ENCODE measurements at regions not wholly inside any gene's neighbourhood (a gene's known extent, or its start where the extent isn't known, plus 50 kb on each side); places are given as distances from the start of the nearest gene placed in this dataset.
"Not testable (repeated sequence)": the region's sequence is repeated elsewhere in the genome, so short reads cannot be mapped to it uniquely, and the experiment has no call there.

DNA sequence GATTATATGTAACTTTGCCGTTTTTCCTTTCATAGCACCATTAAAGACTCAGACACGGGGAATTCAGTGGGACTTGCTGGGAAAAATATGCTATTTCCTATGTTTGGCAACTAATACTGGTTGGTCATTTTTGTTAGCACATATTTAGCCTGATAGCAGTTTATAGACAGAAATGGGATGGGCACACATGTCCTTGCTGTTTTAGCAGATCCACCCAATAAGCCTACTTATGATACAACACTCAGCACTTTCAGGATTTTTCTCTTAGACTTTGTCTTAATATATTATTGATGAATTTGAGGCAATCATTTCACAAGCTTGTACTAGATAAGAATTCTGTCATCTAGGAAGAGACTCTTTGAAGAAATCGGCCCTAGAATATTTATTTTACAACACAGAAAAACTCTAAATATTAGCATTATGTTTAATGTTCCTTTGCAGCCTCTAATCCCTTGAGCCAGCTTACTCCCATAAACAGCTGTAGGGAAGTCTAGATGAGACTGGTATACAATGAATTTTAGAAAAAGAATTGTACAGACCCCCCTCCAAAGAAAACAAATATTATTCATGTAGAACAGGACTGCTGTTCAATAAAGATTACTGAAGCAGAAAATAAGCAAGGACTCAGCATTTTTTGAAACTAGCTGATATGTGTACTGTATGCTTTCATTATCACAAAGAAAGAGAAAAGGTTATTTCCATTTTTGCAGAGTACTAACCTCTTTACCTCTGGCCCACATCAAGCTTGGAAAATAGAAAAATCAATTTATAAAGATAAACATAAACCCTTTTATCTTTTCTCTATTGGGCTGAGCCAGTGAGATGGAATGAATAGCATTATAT is 656.8 kb upstream of the SGO1 start:
- DNase-seq (ENCODE audit: low read depth in 2 of 3, low spot score in 2 of 3) = no peak

DNA sequence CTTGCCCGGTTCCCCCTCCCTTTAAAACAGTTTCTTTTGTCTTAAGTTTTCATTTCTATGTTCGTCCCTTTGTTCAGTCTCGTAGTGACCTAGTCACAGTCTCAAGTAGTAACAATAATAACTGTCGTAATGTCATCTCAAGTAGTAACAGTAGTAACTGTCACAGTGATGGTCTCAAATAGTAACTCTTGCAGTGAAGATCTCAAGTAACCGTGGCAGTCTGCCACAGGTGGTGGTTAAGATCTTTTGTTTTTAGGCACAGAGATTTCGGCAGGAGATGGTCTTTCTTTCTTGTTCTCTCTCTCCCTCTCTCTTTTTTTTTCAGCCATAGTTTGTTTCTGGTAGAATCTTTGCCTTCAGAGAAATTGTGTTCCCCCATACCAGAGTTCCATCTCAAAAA is 656.0 kb upstream of the SGO1 start:
- DNase-seq (ENCODE audit: low read depth in 2 of 3, low spot score in 2 of 3) = no peak

DNA sequence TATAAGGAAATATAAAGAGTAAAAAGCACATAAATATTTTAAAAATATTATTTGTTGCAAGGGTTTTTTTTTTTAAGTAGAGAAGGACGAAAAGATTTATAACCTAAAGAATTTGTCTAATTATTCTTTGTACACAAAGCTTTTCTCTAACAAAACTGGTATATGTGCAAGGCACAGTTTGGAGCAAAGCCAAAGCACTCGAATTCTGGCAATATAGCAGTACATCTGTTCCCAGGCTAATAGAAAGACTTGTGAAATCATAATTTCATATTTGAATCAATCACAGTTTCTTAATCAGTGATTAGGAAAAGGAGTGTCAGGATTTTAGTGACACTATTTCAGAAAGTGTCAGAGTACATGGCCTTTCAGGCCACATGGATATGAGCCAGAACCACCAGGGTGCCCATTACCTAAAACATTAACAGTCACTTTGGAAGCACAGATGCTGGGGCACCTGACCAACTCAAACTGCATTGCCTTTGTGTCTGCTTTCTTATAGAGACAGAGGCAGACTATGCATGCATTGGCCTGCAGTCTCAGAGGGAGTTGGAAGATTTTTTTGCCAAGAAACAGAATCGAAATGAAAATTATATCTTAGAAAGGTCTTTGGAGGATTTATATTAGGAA is 651.8 kb upstream of the SGO1 start:
- DNase-seq (ENCODE audit: low read depth in 2 of 3, low spot score in 2 of 3) = no peak

DNA sequence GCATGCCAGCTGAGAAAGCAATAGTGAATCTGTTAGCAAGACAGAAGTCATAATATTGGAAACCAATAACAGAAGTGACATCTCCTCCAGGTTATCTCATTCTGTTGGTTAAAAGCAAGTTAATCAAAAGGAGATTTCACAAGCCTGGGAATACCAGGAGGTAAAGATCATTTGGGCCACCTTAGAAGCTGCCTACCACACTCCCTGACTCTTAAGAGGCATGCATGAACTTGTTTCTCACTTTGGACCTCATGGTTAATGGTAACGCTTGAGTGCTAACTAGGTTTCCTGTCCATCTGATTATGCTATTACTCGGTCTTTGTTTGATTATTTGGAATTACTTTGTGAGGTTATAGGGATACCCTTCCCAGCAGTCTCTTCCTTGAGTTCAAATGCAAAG is 650.8 kb upstream of the SGO1 start:
- no peak for DNase-seq (ENCODE audit: low read depth in 2 of 3, low spot score in 2 of 3)

DNA sequence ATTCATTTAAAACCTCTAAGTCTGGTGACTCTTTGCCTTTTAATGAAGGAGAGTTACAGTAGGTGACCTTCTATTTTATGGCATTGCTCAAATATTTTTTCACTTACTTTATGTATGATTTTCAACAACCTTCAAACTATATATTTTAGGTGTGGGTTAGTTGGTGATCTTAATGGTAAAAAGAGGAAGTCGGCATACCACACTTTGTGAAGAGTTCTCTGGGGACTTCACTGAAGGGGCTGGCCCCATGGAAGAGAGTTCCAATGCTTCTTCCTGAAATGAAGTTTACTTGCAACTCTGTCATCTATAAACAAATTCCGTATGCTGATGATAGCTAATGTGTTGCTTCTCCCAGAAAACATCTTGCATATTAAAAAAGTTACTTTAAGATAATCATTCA is 647.0 kb upstream of the SGO1 start:
- DNase-seq (ENCODE audit: low read depth in 2 of 3, low spot score in 2 of 3) = no peak

DNA sequence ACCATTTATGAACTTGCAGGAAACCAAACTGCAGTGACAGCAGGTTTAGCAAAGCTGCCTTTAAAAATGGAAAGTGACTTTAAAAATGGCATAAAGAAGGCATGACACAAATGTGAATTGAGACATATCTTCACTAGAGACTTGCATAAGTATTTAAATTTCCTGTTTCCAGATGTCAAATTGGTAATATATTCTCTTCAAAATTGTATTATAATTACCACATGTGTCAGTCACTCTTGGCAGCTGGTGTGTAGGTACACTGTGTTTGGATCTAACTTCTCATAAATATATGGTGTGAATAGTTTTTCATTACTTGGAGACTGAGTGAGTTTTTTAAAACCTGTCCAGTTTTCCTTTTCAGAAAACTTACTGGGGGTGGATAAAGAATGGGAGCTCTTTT is 636.2 kb upstream of the SGO1 start:
- no peak for DNase-seq (ENCODE audit: low read depth in 2 of 3, low spot score in 2 of 3)

DNA sequence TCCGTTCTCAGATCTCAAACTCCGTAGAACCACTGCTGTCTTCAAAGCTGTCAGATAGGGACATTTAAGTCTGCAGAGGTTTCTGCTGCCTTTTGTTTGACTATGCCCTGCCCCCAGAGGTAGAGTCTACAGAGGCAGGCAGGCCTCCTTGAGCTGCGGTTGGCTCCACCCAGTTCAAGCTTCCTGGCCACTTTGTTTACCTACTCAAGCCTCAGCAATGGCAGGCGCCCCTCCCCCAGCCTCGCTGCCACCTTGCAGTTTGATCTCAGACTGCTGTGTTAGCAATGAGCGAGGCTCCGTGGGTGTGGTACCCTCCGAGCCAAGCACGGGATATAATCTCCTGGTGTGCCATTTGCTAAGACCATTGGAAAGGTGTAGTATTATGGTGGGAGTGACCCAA is 634.9 kb upstream of the SGO1 start:
- not testable (repeated sequence) for DNase-seq (ENCODE audit: low read depth in 2 of 3, low spot score in 2 of 3)

DNA sequence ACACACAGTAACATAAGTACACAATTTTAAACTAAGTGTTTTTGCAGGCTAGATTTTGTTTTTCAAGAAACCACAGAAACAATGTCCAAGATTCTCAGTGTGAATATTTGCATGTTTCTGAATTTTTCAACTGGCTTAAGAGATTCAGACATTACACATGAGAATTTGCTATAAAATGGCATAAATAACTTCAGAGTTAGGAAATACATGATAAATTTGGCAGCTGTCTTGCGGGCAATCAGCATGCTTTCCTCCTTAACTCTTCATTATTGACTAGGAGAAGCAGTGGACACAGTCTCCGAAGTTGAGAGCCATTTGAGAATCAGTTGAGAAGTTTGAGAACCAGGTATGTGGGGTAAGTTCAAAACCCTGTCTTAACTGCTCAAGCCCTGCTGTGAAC is 625.6 kb upstream of the SGO1 start:
- no peak for DNase-seq (ENCODE audit: low read depth in 2 of 3, low spot score in 2 of 3)

DNA sequence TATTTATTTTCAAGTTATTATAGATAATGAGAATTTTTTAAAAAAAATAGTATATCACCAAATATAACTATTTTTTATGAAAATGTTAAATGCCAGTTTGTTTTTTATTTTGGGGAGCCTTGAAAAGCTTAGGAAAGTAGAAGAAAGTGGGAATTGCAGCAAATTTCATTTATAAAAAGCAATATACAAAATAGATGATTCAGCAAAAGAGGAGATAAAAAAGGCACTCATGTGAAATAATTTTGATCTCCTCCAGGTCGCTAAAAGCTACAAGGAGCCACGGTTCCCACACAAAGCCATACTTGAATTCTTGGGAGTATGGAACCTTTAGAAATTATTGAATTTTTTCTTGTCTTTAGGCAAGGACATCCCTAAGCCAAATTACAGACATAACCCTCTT is 625.0 kb upstream of the SGO1 start:
- DNase-seq (ENCODE audit: low read depth in 2 of 3, low spot score in 2 of 3) = no peak

DNA sequence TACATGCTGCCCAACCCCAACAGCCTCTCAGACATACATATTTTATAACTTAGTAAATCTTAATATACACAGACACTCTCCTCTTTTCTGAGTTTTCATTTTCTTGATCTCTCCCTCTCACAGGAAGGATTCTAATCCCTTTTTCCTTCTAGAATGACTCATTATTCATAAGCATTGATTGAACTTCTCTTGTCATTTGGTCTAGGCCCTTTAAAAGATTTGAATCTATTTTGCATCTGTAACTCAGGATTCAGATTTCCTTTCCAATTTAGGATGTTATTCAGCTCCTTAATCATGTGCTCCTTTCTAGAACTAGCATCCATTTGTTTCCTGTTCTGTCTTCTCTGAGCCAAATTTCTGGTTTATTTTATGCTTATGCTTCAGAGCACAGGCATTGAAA is 624.5 kb upstream of the SGO1 start:
- no peak for DNase-seq (ENCODE audit: low read depth in 2 of 3, low spot score in 2 of 3)

DNA sequence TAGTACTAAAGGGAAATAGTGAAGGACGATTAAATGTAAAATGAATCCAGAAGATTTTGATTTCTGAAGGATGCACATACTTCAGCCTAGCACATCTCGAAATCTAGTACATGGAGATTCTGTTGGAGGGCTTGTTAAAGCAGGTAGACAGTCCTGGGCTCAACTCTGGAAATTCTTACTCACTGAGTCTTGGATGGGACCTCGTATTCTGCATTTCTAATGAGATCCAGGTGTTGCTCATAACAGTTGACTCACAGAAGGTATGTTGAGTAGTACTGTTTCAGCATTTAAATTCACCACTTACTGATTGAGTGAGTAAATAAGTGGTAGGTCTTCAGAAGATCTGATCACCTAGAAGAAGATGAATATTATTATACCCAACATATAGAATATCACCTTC is 623.4 kb upstream of the SGO1 start:
- no peak for DNase-seq (ENCODE audit: low read depth in 2 of 3, low spot score in 2 of 3)

DNA sequence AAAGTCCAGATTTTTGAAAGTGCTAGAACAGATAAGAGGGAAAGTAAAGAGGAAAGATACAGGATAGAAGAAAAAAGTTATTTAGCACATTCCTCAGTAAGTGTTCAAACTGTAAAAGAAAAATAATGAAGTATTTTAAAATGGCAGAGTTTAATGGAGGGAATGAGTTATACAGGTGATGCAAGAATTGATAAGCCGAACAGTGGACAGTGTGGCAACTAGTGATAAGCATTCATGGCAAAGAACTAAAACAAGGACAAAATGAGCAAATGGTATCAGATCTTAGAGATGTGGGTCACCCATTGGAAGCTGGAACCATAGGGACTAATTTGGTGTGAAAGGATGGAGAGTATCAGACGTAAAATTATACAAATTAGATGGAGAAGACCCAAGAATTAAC is 622.9 kb upstream of the SGO1 start:
- no peak for DNase-seq (ENCODE audit: low read depth in 2 of 3, low spot score in 2 of 3)

DNA sequence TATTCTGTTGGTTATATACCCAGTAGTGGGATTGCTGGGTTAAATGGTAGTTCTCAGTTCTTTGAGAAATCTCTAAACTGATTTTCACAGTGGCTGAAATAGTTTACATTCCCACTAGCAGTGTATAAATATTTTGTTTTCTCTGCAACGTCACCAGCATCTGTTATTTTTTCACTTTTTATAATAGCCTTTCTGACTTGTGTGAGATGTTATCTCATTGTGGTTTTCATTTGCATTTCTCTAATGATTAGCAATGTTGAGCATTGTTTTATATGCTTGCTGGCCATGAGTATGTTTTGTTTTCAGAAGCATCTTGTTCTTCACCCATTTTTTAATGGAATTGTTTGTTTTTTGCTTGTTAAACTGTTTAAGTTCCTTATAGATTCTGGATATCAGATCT is 612.7 kb upstream of the SGO1 start:
- DNase-seq (ENCODE audit: low read depth in 2 of 3, low spot score in 2 of 3) = no peak

DNA sequence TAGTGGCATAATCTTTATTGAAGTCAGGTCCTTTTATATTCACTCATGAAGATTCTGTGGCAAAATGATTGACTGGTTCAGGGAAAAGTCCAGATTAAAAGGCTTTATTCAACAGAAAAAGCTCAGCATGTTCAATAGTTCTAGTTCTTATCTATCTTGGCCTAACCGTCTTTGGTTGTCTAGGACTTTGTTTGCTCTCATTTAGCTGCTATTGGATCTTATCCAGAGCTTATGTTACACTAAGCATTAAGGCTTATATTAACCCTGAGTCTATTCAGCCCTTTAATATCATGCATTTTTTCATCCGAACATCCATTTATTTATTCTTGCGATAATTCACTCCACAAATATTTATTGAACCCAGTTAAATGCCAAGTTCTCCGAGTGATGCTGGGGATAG is 601.0 kb upstream of the SGO1 start:
- DNase-seq (ENCODE audit: low read depth in 2 of 3, low spot score in 2 of 3) = no peak

DNA sequence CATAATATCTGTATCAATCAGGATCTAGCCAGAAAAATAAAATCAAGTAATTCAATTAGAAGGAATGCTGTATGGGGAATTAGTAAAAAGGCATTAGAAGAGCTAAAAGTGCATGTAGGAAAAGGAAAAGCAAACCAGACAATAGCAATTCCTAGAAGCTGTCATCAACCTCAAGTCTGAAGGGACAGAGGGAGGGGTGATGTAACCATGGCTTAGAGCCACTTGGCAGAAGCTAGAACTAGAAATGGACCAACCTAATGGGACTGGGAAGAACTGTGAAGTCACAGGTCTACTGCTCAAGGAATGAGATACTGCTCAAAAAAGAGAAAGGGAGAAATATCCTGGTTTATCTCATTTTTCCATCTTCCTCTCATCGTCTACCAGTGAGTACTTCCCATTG is 590.7 kb upstream of the SGO1 start:
- no peak for DNase-seq (ENCODE audit: low read depth in 2 of 3, low spot score in 2 of 3)

DNA sequence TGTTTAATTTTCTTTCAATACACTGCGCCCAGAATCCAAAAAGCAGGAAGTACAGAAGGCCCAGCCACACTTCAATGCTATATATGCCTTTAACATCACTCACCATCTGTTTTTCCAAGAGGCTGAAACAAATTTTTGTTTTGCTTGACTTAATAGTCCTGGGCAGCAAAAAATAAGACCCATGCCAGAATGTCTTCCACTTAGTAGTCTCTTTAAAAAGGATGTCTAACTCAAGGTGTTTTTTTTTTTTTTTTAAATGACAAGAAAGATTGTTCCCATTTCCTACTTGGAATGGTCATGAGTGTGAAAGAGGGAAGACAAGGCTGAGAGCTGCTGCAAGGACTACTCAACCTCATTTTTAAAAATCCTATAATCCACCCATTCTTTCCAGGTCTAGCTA is 590.3 kb upstream of the SGO1 start:
- DNase-seq (ENCODE audit: low read depth in 2 of 3, low spot score in 2 of 3) = no peak

DNA sequence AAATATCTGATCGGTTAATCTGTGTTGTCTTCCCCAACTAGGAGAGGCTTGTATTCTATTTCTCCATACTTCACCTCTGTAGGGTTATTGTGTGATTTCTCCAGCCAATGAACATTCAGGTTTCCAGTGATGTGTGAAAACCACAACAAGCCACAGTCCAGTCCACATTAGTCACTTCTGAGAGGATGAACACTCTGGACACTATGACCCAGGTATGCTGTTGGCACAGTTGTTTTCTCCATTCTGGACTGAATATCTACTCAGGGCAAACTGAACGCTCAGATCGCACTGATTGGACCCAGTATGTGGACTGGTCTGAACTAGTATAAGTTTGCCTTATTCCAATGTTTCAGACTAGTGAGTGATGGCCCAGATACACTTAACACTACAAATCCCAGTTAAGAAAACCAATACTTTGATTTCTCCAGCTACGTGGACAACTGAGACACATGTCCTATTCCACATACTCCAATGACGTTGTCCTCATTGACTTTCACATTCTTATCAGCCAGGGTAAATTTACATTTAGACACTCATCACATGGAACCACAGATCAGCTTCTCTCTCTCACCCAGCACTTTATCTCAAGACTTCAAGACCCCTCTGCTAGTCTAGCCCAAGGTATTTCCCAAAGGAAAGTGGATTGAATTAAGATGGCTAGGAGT is 587.4 kb upstream of the SGO1 start:
- no peak for DNase-seq (ENCODE audit: low read depth in 2 of 3, low spot score in 2 of 3)

DNA sequence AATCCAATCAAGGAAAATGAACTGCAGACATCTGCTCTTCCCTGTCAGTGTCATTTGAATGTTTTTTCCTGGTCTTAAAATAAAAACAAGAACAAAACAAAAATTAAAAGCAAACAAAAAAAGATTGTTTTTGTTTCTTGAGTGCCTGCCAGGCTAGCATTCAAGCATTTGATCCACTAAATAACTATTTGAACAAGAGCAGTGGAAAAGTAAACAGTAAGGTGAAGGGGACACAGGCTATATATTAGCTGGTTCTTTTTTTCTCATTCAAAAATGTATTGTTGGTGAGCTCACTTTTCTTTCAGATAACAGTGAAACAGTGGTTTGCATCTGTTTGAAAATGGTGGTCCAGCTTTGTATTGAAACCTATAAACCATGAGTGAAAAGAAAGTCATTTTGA is 586.9 kb upstream of the SGO1 start:
- DNase-seq (ENCODE audit: low read depth in 2 of 3, low spot score in 2 of 3) = no peak

DNA sequence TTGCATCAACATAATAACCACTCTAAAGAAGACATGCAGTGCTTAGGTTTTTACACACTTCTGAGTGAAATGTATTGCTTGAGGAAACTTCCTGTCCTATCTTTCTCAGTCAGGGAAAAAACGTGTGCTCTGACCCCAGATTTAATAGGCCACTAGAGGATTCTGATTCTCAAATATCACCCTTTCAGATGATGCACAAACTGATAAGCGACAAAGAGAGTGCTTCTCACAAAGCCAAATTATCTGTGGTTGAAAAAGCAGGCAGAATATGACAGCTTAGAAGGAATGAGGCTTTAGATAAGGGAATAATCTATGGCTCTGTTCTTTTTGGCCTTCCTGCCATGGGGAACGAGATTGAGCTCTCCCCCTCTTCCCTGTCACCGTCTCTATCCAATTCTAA is 583.4 kb upstream of the SGO1 start:
- no peak for DNase-seq (ENCODE audit: low read depth in 2 of 3, low spot score in 2 of 3)

DNA sequence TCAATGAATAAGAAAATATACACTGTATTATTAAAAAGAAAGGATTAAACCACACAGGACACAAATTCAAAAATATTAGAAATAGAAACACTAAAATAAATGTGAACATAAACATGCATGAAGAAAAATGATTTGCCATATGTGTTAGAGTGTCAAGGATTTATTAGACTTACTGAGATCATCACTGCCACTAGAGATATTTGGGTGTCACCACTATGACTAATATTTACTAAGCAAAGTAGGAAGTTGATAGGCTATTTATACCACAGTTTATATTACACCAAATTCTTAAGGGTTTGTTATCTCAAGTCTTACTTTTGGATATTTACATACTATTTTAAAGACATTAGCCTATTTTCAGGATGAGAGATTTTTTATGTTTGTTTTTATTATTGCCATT is 575.0 kb upstream of the SGO1 start:
- no peak for DNase-seq (ENCODE audit: low read depth in 2 of 3, low spot score in 2 of 3)

DNA sequence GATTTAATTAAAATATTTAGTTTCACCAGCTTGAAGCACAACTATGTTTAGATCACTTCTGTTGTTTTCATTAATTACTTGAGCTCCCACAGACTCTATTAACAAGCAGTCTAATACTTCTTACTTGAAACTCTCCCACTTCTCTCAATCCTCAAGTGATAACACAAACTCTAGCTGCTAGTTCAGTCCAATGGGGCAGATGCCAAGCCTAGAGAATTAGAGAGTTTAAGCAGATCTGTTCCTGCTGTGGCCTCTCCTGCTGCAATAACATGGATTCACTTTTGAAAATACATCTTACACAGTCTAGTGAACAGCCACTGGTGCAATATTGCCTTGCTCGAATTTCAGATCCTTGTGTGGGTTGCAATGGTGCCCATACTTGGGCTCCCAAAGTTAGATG is 566.4 kb upstream of the SGO1 start:
- DNase-seq (ENCODE audit: low read depth in 2 of 3, low spot score in 2 of 3) = no peak

DNA sequence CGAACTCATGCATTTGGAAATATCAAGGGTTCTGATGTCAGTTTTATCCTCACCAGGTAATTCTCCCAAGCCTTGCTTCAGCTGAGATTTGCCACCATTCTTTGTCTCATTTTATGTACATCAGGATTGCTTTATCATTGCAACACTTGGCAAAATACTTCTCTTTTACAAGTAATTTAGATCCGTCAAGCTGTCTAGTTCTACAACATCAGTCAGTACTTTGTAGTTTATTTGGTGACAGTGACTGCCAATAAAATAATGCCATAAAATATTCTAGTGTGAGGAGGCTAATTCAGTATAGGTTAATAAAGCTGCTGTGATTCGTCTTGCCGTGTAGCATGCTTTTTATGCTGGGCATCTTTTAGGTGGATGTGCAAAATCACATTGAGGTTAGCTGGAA is 565.3 kb upstream of the SGO1 start:
- DNase-seq (ENCODE audit: low read depth in 2 of 3, low spot score in 2 of 3) = no peak

Data from hematopoietic multipotent progenitor cell (in vitro differentiated cells).